HFF-Myc (cell line): ENCODE measurements at regions not wholly inside any gene's neighbourhood (a gene's known extent, or its start where the extent isn't known, plus 50 kb on each side); places are given as distances from the start of the nearest gene placed in this dataset.

Experiments used
- DNase-seq: peaks from one replicate; pipeline ENCODE4 v3.0.0-alpha.2; 2011; ENCODE audit warnings: low read depth; ENCODE audit errors: extremely low read depth
- H3K4me3 ChIP-seq: replicated peaks from 2 replicates; pipeline ENCODE4 v1.5.1; 2011; ENCODE audit warnings: low read depth, mild to moderate bottlenecking, control low read depth, low read length
- CTCF ChIP-seq: IDR thresholded peaks from 2 replicates; pipeline ENCODE4 v1.5.1; 2012; ENCODE audit warnings: mild to moderate bottlenecking, low read depth, low read length, control low read depth; ENCODE audit errors: missing control alignments

GRCh38 chr3:146757759-146758158 lies 152.6 kb upstream of the PLSCR5 start:
- DNase-seq, result no peak
- H3K4me3 ChIP-seq, result no peak overlapping the region
- no peak for TF ChIP-seq CTCF

- H3K4me3 ChIP-seq, result no peak overlapping the region
- no peak for TF ChIP-seq CTCF
- peak; percentile 17 for DNase-seq
These were observed 145.1 kb upstream of the PLSCR5 start for GRCh38 chr3:146750196-146750595.

GRCh38 chr3:146747928-146748327 lies 142.8 kb upstream of the PLSCR5 start:
- TF ChIP-seq CTCF, result peak; percentile 34

DNA sequence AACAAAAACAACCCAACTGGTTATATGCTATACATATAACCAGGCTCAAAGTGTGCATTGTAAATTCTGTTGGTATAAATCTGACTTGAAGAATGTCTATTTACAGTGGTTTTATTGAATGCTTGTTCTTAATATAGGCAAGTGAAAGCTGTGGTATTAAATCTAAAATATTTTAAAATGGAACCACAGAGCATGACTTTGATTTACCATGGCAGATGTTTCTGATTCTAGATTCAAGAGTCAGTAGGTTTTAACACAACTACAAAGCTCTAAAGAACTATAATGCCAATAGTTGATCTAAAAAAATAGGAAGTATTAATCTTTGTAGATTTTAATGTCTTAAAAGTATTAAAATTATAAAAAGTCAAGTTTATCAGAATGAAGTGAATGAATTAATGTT lies 141.9 kb upstream of the PLSCR5 start:
- H3K4me3 ChIP-seq, result no peak overlapping the region
- no peak for TF ChIP-seq CTCF

More at GRCh38 chr3:146747928-146748327, 142.8 kb upstream of the PLSCR5 start:
- peak; percentile 37 for DNase-seq
- H3K4me3 ChIP-seq, result no peak overlapping the region

DNA sequence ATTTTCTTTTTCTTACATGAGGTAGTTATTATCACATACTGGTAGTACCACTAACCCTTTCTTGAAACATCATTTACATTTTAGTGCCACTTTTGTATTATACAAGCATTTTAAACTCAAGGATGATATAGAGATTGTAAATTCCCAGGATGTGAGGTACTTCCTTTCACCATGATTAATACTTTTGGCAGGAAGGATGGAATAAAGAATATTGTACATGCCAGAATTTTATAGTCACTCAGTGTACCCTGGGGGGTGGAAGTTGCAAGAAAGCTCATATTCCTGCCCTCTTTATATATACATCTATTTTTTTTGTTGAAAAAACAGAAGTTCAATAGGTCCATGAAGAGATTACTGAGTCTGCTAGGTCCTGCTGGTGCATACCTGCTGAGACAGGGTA lies 141.0 kb upstream of the PLSCR5 start:
- no peak for TF ChIP-seq CTCF
- peak; percentile 46 for DNase-seq
- H3K4me3 ChIP-seq, result no peak overlapping the region

More for the DNA sequence above, 141.9 kb upstream of the PLSCR5 start:
- no peak for DNase-seq

- no peak for TF ChIP-seq CTCF
- no peak for DNase-seq
- H3K4me3 ChIP-seq, result no peak overlapping the region
These were observed 134.1 kb upstream of the PLSCR5 start for GRCh38 chr3:146739203-146739671.

DNA sequence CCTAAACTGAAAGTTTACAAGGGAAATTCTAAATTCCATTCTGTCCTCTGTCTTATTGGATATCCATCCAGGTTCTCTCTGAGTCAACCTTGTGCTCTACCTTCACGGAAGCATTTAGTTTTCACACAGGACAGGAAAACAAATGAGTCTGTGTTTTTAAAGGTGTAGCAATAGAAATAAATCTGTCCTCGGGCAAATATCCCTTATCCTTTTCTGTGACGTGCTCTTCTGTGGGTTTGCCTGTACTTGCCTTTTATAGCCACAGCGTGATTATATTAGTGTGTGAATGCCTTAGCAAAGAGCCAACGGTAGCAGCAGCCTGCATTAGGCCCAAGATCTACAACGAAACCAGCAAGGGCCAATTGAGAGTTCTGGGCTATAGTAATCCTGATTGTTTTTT lies 127.2 kb upstream of the PLSCR5 start:
- no peak for TF ChIP-seq CTCF
- no peak for DNase-seq
- H3K4me3 ChIP-seq, result no peak overlapping the region
